ENCODE measurements at regions not wholly inside any gene's neighbourhood (a gene's known extent, or its start where the extent isn't known, plus 50 kb on each side); places are given as distances from the start of the nearest gene placed in this dataset.

DNA sequence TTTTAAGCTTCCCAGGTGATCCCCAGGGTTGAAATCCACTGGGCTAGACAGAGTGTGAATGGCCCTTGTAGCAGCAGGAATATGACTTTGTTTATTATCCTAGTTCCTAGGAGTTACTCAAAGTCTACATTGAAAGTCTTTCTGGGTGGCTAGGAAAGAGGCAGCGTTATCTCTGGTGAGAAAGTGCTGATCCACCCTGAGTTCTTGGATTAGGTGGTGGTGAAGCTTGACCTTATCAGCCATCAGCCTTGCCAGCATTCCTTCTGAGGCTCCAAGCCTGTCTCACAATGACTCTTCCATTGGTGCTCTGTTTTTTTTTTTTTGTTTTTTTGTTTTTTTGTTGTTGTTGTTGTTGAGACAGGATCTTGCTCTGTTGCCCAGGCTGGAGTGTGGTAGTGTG is 83.1 kb upstream of the CLCN4 start:
- H3K9ac ChIP-seq (ENCODE audit: low read depth, low read length), result no peak overlapping the region
- no peak overlapping the region for H3K4ac ChIP-seq (ENCODE audit: low read depth, low read length)
- no peaks in the 10 kb centered on the region for H3K9me3 ChIP-seq (ENCODE audit: control insufficient read depth, insufficient read depth, low read length)
- BruUV-seq (replicated peaks), result no TSS peak
- H2BK20ac ChIP-seq (ENCODE audit: low read depth, low read length), result no peak overlapping the region
- DNase-seq (no peak), ATAC-seq (ENCODE audit: low read depth) (no peak)
- H3K9me1 ChIP-seq (ENCODE audit: insufficient read depth, low read length), result peaks cover 4% of the 10 kb centered on the region
- 40% methylated on average over 1 of the region's 1 CpG; no CpG with 5 or more reads in 1 of the 2 experiments for WGBS, 2 experiments (ENCODE audit: extremely low coverage in 2 of 2, insufficient read length in 1 of 2)
- H3K27me3 ChIP-seq (ENCODE audit: control insufficient read depth, insufficient read depth, low read length), result no peaks in the 10 kb centered on the region
- no peak overlapping the region for H3K27ac ChIP-seq (ENCODE audit: insufficient read depth, low read length)
- no peak overlapping the region for H3K56ac ChIP-seq (ENCODE audit: extremely low read depth, insufficient read depth, low read length)
- H3K23ac ChIP-seq (ENCODE audit: low read depth, low read length), result no peak overlapping the region
- TF ChIP-seq, protein P1, sequence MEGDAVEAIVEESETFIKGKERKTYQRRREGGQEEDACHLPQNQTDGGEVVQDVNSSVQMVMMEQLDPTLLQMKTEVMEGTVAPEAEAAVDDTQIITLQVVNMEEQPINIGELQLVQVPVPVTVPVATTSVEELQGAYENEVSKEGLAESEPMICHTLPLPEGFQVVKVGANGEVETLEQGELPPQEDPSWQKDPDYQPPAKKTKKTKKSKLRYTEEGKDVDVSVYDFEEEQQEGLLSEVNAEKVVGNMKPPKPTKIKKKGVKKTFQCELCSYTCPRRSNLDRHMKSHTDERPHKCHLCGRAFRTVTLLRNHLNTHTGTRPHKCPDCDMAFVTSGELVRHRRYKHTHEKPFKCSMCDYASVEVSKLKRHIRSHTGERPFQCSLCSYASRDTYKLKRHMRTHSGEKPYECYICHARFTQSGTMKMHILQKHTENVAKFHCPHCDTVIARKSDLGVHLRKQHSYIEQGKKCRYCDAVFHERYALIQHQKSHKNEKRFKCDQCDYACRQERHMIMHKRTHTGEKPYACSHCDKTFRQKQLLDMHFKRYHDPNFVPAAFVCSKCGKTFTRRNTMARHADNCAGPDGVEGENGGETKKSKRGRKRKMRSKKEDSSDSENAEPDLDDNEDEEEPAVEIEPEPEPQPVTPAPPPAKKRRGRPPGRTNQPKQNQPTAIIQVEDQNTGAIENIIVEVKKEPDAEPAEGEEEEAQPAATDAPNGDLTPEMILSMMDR (conservative IDR thresholded peaks at IDR 0.05; ENCODE audit: low read depth, low read length), result no peak
- TF ChIP-seq POLR2A (IDR thresholded peaks at IDR 0.05; ENCODE audit: low read depth, low read length) (no peak), CEBPB (IDR thresholded peaks at IDR 0.05; ENCODE audit: low read depth, low read length) (no peak), CHD1 (IDR thresholded peaks at IDR 0.05; ENCODE audit: low read depth, low read length) (no peak), MXI1 (IDR thresholded peaks at IDR 0.05; ENCODE audit: borderline replicate concordance, low read depth, low read length) (no peak), SMC3 (IDR thresholded peaks at IDR 0.05; ENCODE audit: low read depth, low read length) (no peak), MAZ (IDR thresholded peaks at IDR 0.05; ENCODE audit: borderline replicate concordance, low read depth, low read length) (no peak), BHLHE40 (IDR thresholded peaks at IDR 0.05; ENCODE audit: low read depth, low read length) (no peak), NFE2L2 (IDR thresholded peaks at IDR 0.05; ENCODE audit: low read depth, low read length) (no peak), RCOR1 (IDR thresholded peaks at IDR 0.05; ENCODE audit: insufficient replicate concordance, low read length) (no peak), RAD21 (IDR thresholded peaks at IDR 0.05; ENCODE audit: low read length) (no peak), FOS (IDR thresholded peaks at IDR 0.05; ENCODE audit: low read depth, low read length) (no peak), RFX5 (IDR thresholded peaks at IDR 0.05; ENCODE audit: low read depth, low read length) (no peak), MAFK (IDR thresholded peaks at IDR 0.05; ENCODE audit: low read depth, low read length) (no peak)
- TF ChIP-seq, protein P2, sequence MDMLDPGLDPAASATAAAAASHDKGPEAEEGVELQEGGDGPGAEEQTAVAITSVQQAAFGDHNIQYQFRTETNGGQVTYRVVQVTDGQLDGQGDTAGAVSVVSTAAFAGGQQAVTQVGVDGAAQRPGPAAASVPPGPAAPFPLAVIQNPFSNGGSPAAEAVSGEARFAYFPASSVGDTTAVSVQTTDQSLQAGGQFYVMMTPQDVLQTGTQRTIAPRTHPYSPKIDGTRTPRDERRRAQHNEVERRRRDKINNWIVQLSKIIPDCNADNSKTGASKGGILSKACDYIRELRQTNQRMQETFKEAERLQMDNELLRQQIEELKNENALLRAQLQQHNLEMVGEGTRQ (IDR thresholded peaks at IDR 0.05; ENCODE audit: low read depth, low read length), result no peak
- TF ChIP-seq, protein P3, sequence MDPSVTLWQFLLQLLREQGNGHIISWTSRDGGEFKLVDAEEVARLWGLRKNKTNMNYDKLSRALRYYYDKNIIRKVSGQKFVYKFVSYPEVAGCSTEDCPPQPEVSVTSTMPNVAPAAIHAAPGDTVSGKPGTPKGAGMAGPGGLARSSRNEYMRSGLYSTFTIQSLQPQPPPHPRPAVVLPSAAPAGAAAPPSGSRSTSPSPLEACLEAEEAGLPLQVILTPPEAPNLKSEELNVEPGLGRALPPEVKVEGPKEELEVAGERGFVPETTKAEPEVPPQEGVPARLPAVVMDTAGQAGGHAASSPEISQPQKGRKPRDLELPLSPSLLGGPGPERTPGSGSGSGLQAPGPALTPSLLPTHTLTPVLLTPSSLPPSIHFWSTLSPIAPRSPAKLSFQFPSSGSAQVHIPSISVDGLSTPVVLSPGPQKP (IDR thresholded peaks at IDR 0.05; ENCODE audit: borderline replicate concordance, low read depth, low read length), result no peak
- no peak overlapping the region for H2BK5ac ChIP-seq (ENCODE audit: low read depth, low read length, poor library complexity, severe bottlenecking)
- dilution Hi-C loops (cut with HindIII; ENCODE audit: low sequenced_read_pairs, unreplicated experiment), result no loop called here
- no peak overlapping the region for H2AK9ac ChIP-seq (replicated peaks; ENCODE audit: low read depth, low read length, poor library complexity)
- H2BK120ac ChIP-seq (ENCODE audit: low read depth, low read length), result no peak overlapping the region
- intact Hi-C loops (cut with micrococcal nuclease), result no loop called here
- no peak overlapping the region for H3K14ac ChIP-seq (replicated peaks; ENCODE audit: low read depth, low read length)
- H2BK15ac ChIP-seq (ENCODE audit: low read depth, low read length), result no peak overlapping the region
- H4K5ac ChIP-seq (ENCODE audit: low read depth, low read length), result no peak overlapping the region
- H3K4me1 ChIP-seq (ENCODE audit: control insufficient read depth, insufficient read depth, low read length), result peaks cover 3% of the 10 kb centered on the region
- POLR2A ChIA-PET (ENCODE audit: unreplicated experiment), result no interaction called here
- H4K8ac ChIP-seq (ENCODE audit: low read depth in 2 of 2, low read length in 2 of 2), result no peak overlapping the region
- CTCF ChIA-PET, result no interaction called here
- peaks cover 6% of the 10 kb centered on the region for H4K20me1 ChIP-seq (ENCODE audit: insufficient read depth, low read length)
- in situ Hi-C loops (cut with MboI; ENCODE audit: low sequenced_read_pairs), result no loop called here
- no peak overlapping the region for H2AK5ac ChIP-seq (ENCODE audit: low read depth, low read length)
- H2AFZ ChIP-seq (replicated peaks; ENCODE audit: low read length, poor library complexity), result no peak overlapping the region
- no peak overlapping the region for H4K91ac ChIP-seq (ENCODE audit: insufficient read depth, low read depth, low read length)
- H3K36me3 ChIP-seq (ENCODE audit: control insufficient read depth, insufficient read depth, low read length), result peaks cover 4% of the 10 kb centered on the region; the same call in 1 of the 2 replicates
- no peak overlapping the region for H3K4me2 ChIP-seq (ENCODE audit: low read depth, low read length)
- H3K79me1 ChIP-seq (ENCODE audit: low read depth in 1 of 2, low read length in 2 of 2), result peaks cover 0 to 36% of the 10 kb centered on the region in 2 experiments; a peak in 3 of 4 replicates
- no peak overlapping the region for H3K18ac ChIP-seq (ENCODE audit: low read depth, low read length)
- no peak overlapping the region for H3K4me3 ChIP-seq (ENCODE audit: insufficient read depth, low read depth, low read length)

Measured in IMR-90 (cell line).